B cell (primary cell): ENCODE measurements at regions not wholly inside any gene's neighbourhood (a gene's known extent, or its start where the extent isn't known, plus 50 kb on each side); places are given as distances from the start of the nearest gene placed in this dataset.

Experiments used
- ATAC-seq: fragments of 200-7000 bp; cut with Tn5 transposase; one replicate; pipeline ENCODE4 v1.10.0; 2021; ENCODE audit warnings: low read depth, mild to moderate bottlenecking, moderate number of reproducible peaks, moderate library complexity
- CTCF ChIA-PET: fragments of 350-600 bp; sonication (Branson Sonifier 250); formaldehyde crosslinking; loops from one replicate; lab custom pipeline; 2021; ENCODE audit warnings: antibody characterized with exemption, inconsistent platforms; lab: Charles Lee
- POLR2A ChIA-PET: fragments of 350-600 bp; sonication (Branson Sonifier 250); formaldehyde crosslinking; loops from one replicate; lab custom pipeline; 2021; ENCODE audit warnings: antibody characterized with exemption; lab: Charles Lee
- DNase-seq: peaks from one replicate; pipeline ENCODE4 v3.0.0; 2013
- H2AFZ ChIP-seq: 2 replicates; pipeline ENCODE4 v1.6.1; 2012; ENCODE audit warnings: mild to moderate bottlenecking, low read depth, low read length; ENCODE audit not compliant: insufficient read depth, poor library complexity, severe bottlenecking
- H3K27ac ChIP-seq, 2 donors: 1 replicate in 1 of 2; 2 replicates in 1 of 2; pipeline ENCODE4 v1.5.1; 2012 to 2013; ENCODE audit warnings: low read length in 2 of 2, mild to moderate bottlenecking in 2 of 2, moderate library complexity in 1 of 2
- H3K27me3 ChIP-seq, 4 experiments: fragments of 200-600 bp in 1 of 4; sonication (generic) in 1 of 4; replicated peaks in 1 of 4; 1 replicate in 2 of 4; 2 replicates in 2 of 4; pipeline versions ENCODE4 v1.6.1 to v1.7.0; 2013 to 2016; ENCODE audit warnings: low read length in 3 of 4, mild to moderate bottlenecking in 2 of 4, mixed read lengths in 1 of 4, moderate library complexity in 1 of 4; ENCODE audit not compliant: insufficient read depth in 4 of 4, control insufficient read depth in 3 of 4; ENCODE audit errors: control extremely low read depth in 1 of 4
- H3K36me3 ChIP-seq, 2 experiments: replicated peaks in 1 of 2; 1 replicate in 1 of 2; 2 replicates in 1 of 2; pipeline versions ENCODE4 v1.6.1 to v1.7.1; 2013; ENCODE audit warnings: low read length in 1 of 2; ENCODE audit not compliant: insufficient read depth in 2 of 2, control insufficient read depth in 1 of 2; ENCODE audit errors: control extremely low read depth in 1 of 2, extremely low read depth in 1 of 2
- H3K4me1 ChIP-seq, 2 donors: fragments of 200-600 bp in 1 of 2; sonication (generic) in 1 of 2; 1 replicate in 1 of 2; 2 replicates in 1 of 2; pipeline versions ENCODE4 v1.5.1 to v1.6.1; 2013 to 2017; ENCODE audit warnings: low read length in 2 of 2; ENCODE audit not compliant: control insufficient read depth in 2 of 2, insufficient read depth in 2 of 2
- H3K4me2 ChIP-seq: replicated peaks from 2 replicates; pipeline ENCODE3; 2012; ENCODE audit warnings: mild to moderate bottlenecking, low read depth, low read length; ENCODE audit not compliant: poor library complexity, severe bottlenecking
- H3K4me3 ChIP-seq, 5 experiments: fragments of 200-600 bp in 1 of 5; sonication (generic) in 1 of 5; 1 replicate in 3 of 5; 2 replicates in 2 of 5; pipeline versions ENCODE4 v1.5.1 to v1.7.0; 2011 to 2016; ENCODE audit warnings: low read length in 4 of 5, mild to moderate bottlenecking in 4 of 5, low read depth in 2 of 5, control low read depth in 1 of 5, moderate library complexity in 1 of 5; ENCODE audit not compliant: insufficient read depth in 1 of 5; ENCODE audit errors: control extremely low read depth in 1 of 5, extremely low read depth in 1 of 5
- H3K79me2 ChIP-seq: fragments of 200-600 bp; sonication (generic); one replicate; pipeline ENCODE4 v1.6.0; 2016; ENCODE audit warnings: low read length; ENCODE audit not compliant: control insufficient read depth, insufficient read depth
- H3K9ac ChIP-seq: fragments of 200-600 bp; sonication (generic); 2 replicates; pipeline ENCODE4 v1.6.1; 2017; ENCODE audit warnings: mild to moderate bottlenecking, low read length, moderate library complexity
- H3K9me3 ChIP-seq, 3 donors: one replicate each; pipeline versions ENCODE4 v1.6.1 to v1.7.1; 2013; ENCODE audit warnings: low read length in 2 of 3; ENCODE audit not compliant: control insufficient read depth in 2 of 3, insufficient read depth in 1 of 3; ENCODE audit errors: control extremely low read depth in 1 of 3
- H4K20me1 ChIP-seq: 2 replicates; pipeline ENCODE4 v1.6.0; 2012; ENCODE audit warnings: mild to moderate bottlenecking, low read length; ENCODE audit not compliant: insufficient read depth, control insufficient read depth, poor library complexity, severe bottlenecking
- H3K27ac Mint-ChIP-seq: one replicate; pipeline ENCODE4 v1.8.0; 2021; ENCODE audit warnings: mixed read lengths
- H3K27me3 Mint-ChIP-seq: one replicate; pipeline ENCODE4 v1.8.0; 2021; ENCODE audit warnings: mixed read lengths
- H3K4me1 Mint-ChIP-seq: one replicate; pipeline ENCODE4 v1.8.0; 2021; ENCODE audit warnings: mixed read lengths
- H3K4me3 Mint-ChIP-seq: one replicate; pipeline ENCODE4 v1.8.0; 2021; ENCODE audit warnings: mixed read lengths
- H3K9me3 Mint-ChIP-seq: one replicate; pipeline ENCODE4 v1.8.0; 2022; ENCODE audit warnings: mixed read lengths; ENCODE audit not compliant: insufficient read depth
- CTCF ChIP-seq: fragments of 200-600 bp; IDR thresholded peaks from one replicate; pipeline ENCODE4 v1.8.0; 2022; ENCODE audit warnings: antibody characterized with exemption, mild to moderate bottlenecking
- EZH2 ChIP-seq: IDR thresholded peaks from 2 replicates; pipeline ENCODE4 v1.6.1; 2012; ENCODE audit warnings: borderline replicate concordance, low read depth, mild to moderate bottlenecking, moderate library complexity, low read length; ENCODE audit not compliant: insufficient read depth, poor library complexity, severe bottlenecking
- WGBS: methylation state at CpG from one replicate; pipeline ENCODE4 v1.1.5; 2013; ENCODE audit warnings: missing lambda C conversion rate; ENCODE audit not compliant: insufficient coverage; 5-methylcytosine and 5-hydroxymethylcytosine counted together
- intact Hi-C: fragments of 100-400 bp; cut with micrococcal nuclease; formaldehyde crosslinking; loops from one replicate; pipeline ENCODE4 v1.10.0; 2022

- H3K4me2 ChIP-seq: no peak overlapping the region
- ATAC-seq: no peak
- TF ChIP-seq EZH2 (no peak), CTCF (no peak)
- no peaks in the 10 kb centered on the region for H3K4me1 ChIP-seq
- DNase-seq: no peak
- Mint-ChIP-seq H3K4me3 (no peak overlapping the region), H3K4me1 (no peaks in the 10 kb centered on the region), H3K27me3 (peaks cover 3% of the 10 kb centered on the region), H3K27ac (no peak overlapping the region), H3K9me3 (peaks cover 3% of the 10 kb centered on the region)
- WGBS: 38% methylated on average over 2 of the region's 3 CpGs
- no peaks in the 10 kb centered on the region for H3K27me3 ChIP-seq
- no peaks in the 10 kb centered on the region for H3K79me2 ChIP-seq
- H4K20me1 ChIP-seq: no peaks in the 10 kb centered on the region
- no peak overlapping the region for H2AFZ ChIP-seq
- H3K27ac ChIP-seq: no peak overlapping the region
- no peaks in the 10 kb centered on the region for H3K36me3 ChIP-seq
- H3K9ac ChIP-seq: no peak overlapping the region
- H3K9me3 ChIP-seq: no peaks in the 10 kb centered on the region
- ChIA-PET POLR2A (no interaction called here), CTCF (interaction anchor here (0.9 kb wide), 1 partner anchor 757 kb away, joined by 3 read pairs; no protein-coding TSS in a partner anchor)
- no peak overlapping the region for H3K4me3 ChIP-seq
- intact Hi-C loops: no loop called here
Measured at GRCh38 chr7:69295977-69296376, 302.3 kb upstream of the AUTS2 start.

GRCh38 chr7:69301253-69301652 lies 297.0 kb upstream of the AUTS2 start:
- H3K4me1 ChIP-seq: no peaks in the 10 kb centered on the region
- intact Hi-C loops: no loop called here
- H4K20me1 ChIP-seq: no peaks in the 10 kb centered on the region
- H3K27me3 ChIP-seq: no peaks in the 10 kb centered on the region
- DNase-seq (no peak), ATAC-seq (no peak)
- H3K9ac ChIP-seq: no peak overlapping the region
- no peak overlapping the region for H3K27ac ChIP-seq
- H3K36me3 ChIP-seq: no peaks in the 10 kb centered on the region
- peaks cover 0 to 4% (median 0%) of the 10 kb centered on the region in 3 donors for H3K9me3 ChIP-seq
- H3K4me3 Mint-ChIP-seq: no peak overlapping the region
- 100% methylated on average over 1 of the region's 3 CpGs for WGBS
- ChIA-PET CTCF (no interaction called here), POLR2A (no interaction called here)
- no peak overlapping the region for H3K27ac Mint-ChIP-seq
- peaks cover 5% of the 10 kb centered on the region for H3K9me3 Mint-ChIP-seq
- no peak overlapping the region for H3K4me3 ChIP-seq
- no peaks in the 10 kb centered on the region for H3K79me2 ChIP-seq
- no peak overlapping the region for H3K4me2 ChIP-seq
- no peaks in the 10 kb centered on the region for H3K4me1 Mint-ChIP-seq
- TF ChIP-seq CTCF (no peak), EZH2 (no peak)
- no peak overlapping the region for H2AFZ ChIP-seq
- peaks cover 6% of the 10 kb centered on the region for H3K27me3 Mint-ChIP-seq
